Astrocyte (in vitro differentiated cells and primary cell): ENCODE measurements at regions not wholly inside any gene's neighbourhood (a gene's known extent, or its start where the extent isn't known, plus 50 kb on each side); places are given as distances from the start of the nearest gene placed in this dataset.

Experiments used
- DNase-seq: peaks from one replicate; pipeline ENCODE4 v3.0.0-alpha.2; 2010; ENCODE audit warnings: low read depth
- FAIRE-seq: peaks from 2 replicates; lab custom pipeline; 2011; peaks lifted over from hg19 to GRCh38; lab: Jason Lieb, UNC
- H2AFZ ChIP-seq: 2 replicates; pipeline ENCODE4 v1.6.0; 2012; ENCODE audit warnings: low read depth, low read length, inconsistent platforms
- H3K27ac ChIP-seq: 2 replicates; pipeline ENCODE4 v1.5.1; 2011; ENCODE audit warnings: low read depth, low read length, inconsistent platforms
- H3K27me3 ChIP-seq: 2 replicates; pipeline ENCODE4 v1.6.0; 2011; ENCODE audit warnings: low read length, inconsistent platforms; ENCODE audit not compliant: insufficient read depth
- H3K36me3 ChIP-seq: 2 replicates; pipeline ENCODE4 v1.5.1; 2011; ENCODE audit warnings: low read length, inconsistent platforms; ENCODE audit not compliant: insufficient read depth
- H3K4me1 ChIP-seq: 2 replicates; pipeline ENCODE4 v1.5.1; 2011; ENCODE audit warnings: low read length, inconsistent platforms; ENCODE audit not compliant: insufficient read depth
- H3K4me2 ChIP-seq: 2 replicates; pipeline ENCODE4 v1.6.0; 2012; ENCODE audit warnings: low read length, inconsistent platforms
- H3K4me3 ChIP-seq: 2 replicates; pipeline ENCODE4 v1.5.1; 2011; ENCODE audit warnings: low read depth, mild to moderate bottlenecking, low read length, inconsistent platforms; ENCODE audit not compliant: insufficient read depth
- H3K79me2 ChIP-seq: 2 replicates; pipeline ENCODE4 v1.6.0; 2012; ENCODE audit warnings: mild to moderate bottlenecking, low read length, inconsistent platforms; ENCODE audit not compliant: insufficient read depth
- H3K9ac ChIP-seq: 2 replicates; pipeline ENCODE4 v1.6.0; 2012; ENCODE audit warnings: mild to moderate bottlenecking, low read length, inconsistent platforms
- H3K9me3 ChIP-seq: 2 replicates; pipeline ENCODE4 v1.5.1; 2012; ENCODE audit warnings: low read depth, mild to moderate bottlenecking, low read length, inconsistent platforms; ENCODE audit not compliant: insufficient read depth
- H4K20me1 ChIP-seq: 2 replicates; pipeline ENCODE4 v1.6.0; 2012; ENCODE audit warnings: low read length, inconsistent platforms; ENCODE audit not compliant: insufficient read depth
- H3K27ac Mint-ChIP-seq: one replicate; pipeline ENCODE4 v1.8.0; 2021; ENCODE audit warnings: mild to moderate bottlenecking, mixed read lengths; ENCODE audit not compliant: unreplicated experiment
- H3K27me3 Mint-ChIP-seq: one replicate; pipeline ENCODE4 v1.8.0; 2021; ENCODE audit warnings: low read depth, mixed read lengths; ENCODE audit not compliant: unreplicated experiment
- H3K36me3 Mint-ChIP-seq: one replicate; pipeline ENCODE4 v1.8.0; 2021; ENCODE audit warnings: low read depth, mixed read lengths; ENCODE audit not compliant: unreplicated experiment
- H3K4me1 Mint-ChIP-seq: one replicate; pipeline ENCODE4 v1.8.0; 2021; ENCODE audit warnings: low read depth, mixed read lengths; ENCODE audit not compliant: unreplicated experiment
- H3K4me3 Mint-ChIP-seq: one replicate; pipeline ENCODE4 v1.8.0; 2021; ENCODE audit warnings: mild to moderate bottlenecking, moderate library complexity, mixed read lengths; ENCODE audit not compliant: unreplicated experiment
- H3K9me3 Mint-ChIP-seq: one replicate; pipeline ENCODE4 v1.8.0; 2021; ENCODE audit warnings: mild to moderate bottlenecking, mixed read lengths; ENCODE audit not compliant: unreplicated experiment
- CTCF ChIP-seq: IDR thresholded peaks from 2 replicates; pipeline ENCODE4 v1.5.1; 2011; ENCODE audit warnings: low read depth, mild to moderate bottlenecking, inconsistent platforms, low read length, moderate library complexity; ENCODE audit not compliant: insufficient read depth
- EZH2 ChIP-seq: IDR thresholded peaks from 2 replicates; pipeline ENCODE4 v1.6.1; 2012; ENCODE audit warnings: mild to moderate bottlenecking, low read length, inconsistent platforms; ENCODE audit not compliant: insufficient read depth

GRCh38 chr3:115226844-115227445 lies 79.9 kb upstream of the ZBTB20 start:
- H3K36me3 Mint-ChIP-seq = peaks cover 1% of the 10 kb centered on the region
- peak; percentile 80 for FAIRE-seq
- Histone ChIP-seq H3K9me3 (no peaks in the 10 kb centered on the region), H3K4me1 (no peaks in the 10 kb centered on the region), H4K20me1 (no peaks in the 10 kb centered on the region), H3K79me2 (no peaks in the 10 kb centered on the region), H3K4me2 (no peak overlapping the region), H2AFZ (no peak overlapping the region), H3K36me3 (no peaks in the 10 kb centered on the region), H3K9ac (no peak overlapping the region), H3K4me3 (no peak overlapping the region), H3K27ac (peak overlapping the region; percentile 23), H3K27me3 (no peaks in the 10 kb centered on the region)
- no peak overlapping the region for H3K27ac Mint-ChIP-seq
- H3K9me3 Mint-ChIP-seq = peaks cover 2% of the 10 kb centered on the region
- peak; percentile 53 for DNase-seq
- no peak for TF ChIP-seq EZH2
- no peak for TF ChIP-seq CTCF
- peaks cover 2% of the 10 kb centered on the region for H3K4me1 Mint-ChIP-seq
- H3K27me3 Mint-ChIP-seq = no peaks in the 10 kb centered on the region
- no peak overlapping the region for H3K4me3 Mint-ChIP-seq

DNA sequence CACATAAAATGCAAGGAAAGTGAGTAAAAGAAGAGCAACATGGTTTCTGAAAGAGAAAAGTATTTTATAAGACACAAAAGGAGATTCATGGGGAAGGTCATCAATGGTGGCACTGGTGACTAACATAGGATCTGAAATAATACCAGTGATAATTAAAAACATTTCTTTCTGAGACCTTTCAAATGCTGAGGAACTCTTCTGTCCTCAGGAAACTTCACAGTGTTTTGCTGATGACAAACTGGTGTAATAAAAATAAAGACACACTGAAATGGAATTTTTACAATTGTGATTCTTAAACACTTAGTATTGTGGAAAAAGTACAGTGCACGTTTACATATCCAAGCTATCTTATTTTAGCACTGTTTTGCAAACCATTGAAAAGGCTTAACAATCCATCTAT lies 80.4 kb upstream of the ZBTB20 start:
- FAIRE-seq (peak; percentile 69), DNase-seq (no peak)
- peak overlapping the region; percentile 23 for H3K27ac ChIP-seq
- Mint-ChIP-seq H3K27me3 (no peaks in the 10 kb centered on the region), H3K27ac (no peak overlapping the region), H3K4me3 (no peak overlapping the region), H3K4me1 (peaks cover 2% of the 10 kb centered on the region), H3K36me3 (no peaks in the 10 kb centered on the region), H3K9me3 (peaks cover 2% of the 10 kb centered on the region)
- H3K79me2 ChIP-seq = no peaks in the 10 kb centered on the region
- H4K20me1 ChIP-seq = no peaks in the 10 kb centered on the region
- H3K9me3 ChIP-seq = no peaks in the 10 kb centered on the region
- H3K4me2 ChIP-seq = no peak overlapping the region
- H3K4me1 ChIP-seq = no peaks in the 10 kb centered on the region
- H3K36me3 ChIP-seq = no peaks in the 10 kb centered on the region
- TF ChIP-seq EZH2 (no peak), CTCF (no peak)
- H2AFZ ChIP-seq = no peak overlapping the region
- H3K4me3 ChIP-seq = no peak overlapping the region
- H3K9ac ChIP-seq = no peak overlapping the region
- H3K27me3 ChIP-seq = no peaks in the 10 kb centered on the region

DNA sequence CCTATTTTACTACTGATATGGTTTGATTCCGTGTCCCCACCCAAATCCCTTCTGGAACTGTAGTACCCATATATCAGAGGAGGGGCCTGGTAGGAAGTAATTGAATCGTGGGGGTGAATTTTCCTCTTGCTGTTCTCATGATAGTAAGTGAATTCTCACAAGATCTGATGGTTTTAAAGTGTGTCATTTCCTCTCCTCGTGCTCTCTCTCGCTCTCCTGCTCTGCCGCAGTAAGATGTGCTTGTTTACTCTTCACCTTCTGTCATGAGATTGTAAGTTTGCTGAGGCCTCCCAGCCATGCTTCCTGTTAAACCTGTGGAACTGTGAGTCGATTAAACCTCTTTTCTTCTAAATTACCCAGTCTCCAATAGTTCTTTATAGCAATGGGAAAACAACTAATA lies 81.2 kb upstream of the ZBTB20 start:
- no peaks in the 10 kb centered on the region for H4K20me1 ChIP-seq
- H3K27me3 Mint-ChIP-seq = no peaks in the 10 kb centered on the region
- H3K4me3 Mint-ChIP-seq = no peak overlapping the region
- H3K27ac ChIP-seq = no peak overlapping the region
- FAIRE-seq (no peak), DNase-seq (no peak)
- no peaks in the 10 kb centered on the region for H3K36me3 Mint-ChIP-seq
- no peaks in the 10 kb centered on the region for H3K27me3 ChIP-seq
- H3K9me3 Mint-ChIP-seq = peaks cover 2% of the 10 kb centered on the region
- H3K4me1 ChIP-seq = no peaks in the 10 kb centered on the region
- peaks cover 2% of the 10 kb centered on the region for H3K4me1 Mint-ChIP-seq
- no peaks in the 10 kb centered on the region for H3K9me3 ChIP-seq
- no peak overlapping the region for H3K27ac Mint-ChIP-seq
- peak overlapping the region; percentile 13 for H2AFZ ChIP-seq
- no peak overlapping the region for H3K9ac ChIP-seq
- H3K36me3 ChIP-seq = no peaks in the 10 kb centered on the region
- no peak for TF ChIP-seq CTCF
- TF ChIP-seq EZH2 = no peak
- no peak overlapping the region for H3K4me2 ChIP-seq
- no peaks in the 10 kb centered on the region for H3K79me2 ChIP-seq
- H3K4me3 ChIP-seq = no peak overlapping the region
